Adipocyte (in vitro differentiated cells): ENCODE measurements at regions not wholly inside any gene's neighbourhood (a gene's known extent, or its start where the extent isn't known, plus 50 kb on each side); places are given as distances from the start of the nearest gene placed in this dataset.
"Not testable (repeated sequence)": the region's sequence is repeated elsewhere in the genome, so short reads cannot be mapped to it uniquely, and the experiment has no call there.

Source experiments
- DNase-seq: peaks from one replicate; pipeline ENCODE4 v3.0.0-alpha.2; 2015; ENCODE audit warnings: low read depth
- H3K27me3 ChIP-seq: replicated peaks from 2 replicates; pipeline ENCODE4 v1.7.0; 2013; ENCODE audit warnings: mild to moderate bottlenecking, low read length, moderate library complexity; ENCODE audit not compliant: control insufficient read depth, insufficient read depth
- H3K36me3 ChIP-seq: 2 replicates; pipeline ENCODE4 v1.7.0; 2013; ENCODE audit warnings: low read length, mild to moderate bottlenecking, moderate library complexity; ENCODE audit not compliant: control insufficient read depth, insufficient read depth, severe bottlenecking
- H3K4me1 ChIP-seq: 2 replicates; pipeline ENCODE4 v1.7.0; 2013; ENCODE audit warnings: mild to moderate bottlenecking, low read length, moderate library complexity; ENCODE audit not compliant: control insufficient read depth, insufficient read depth
- H3K4me3 ChIP-seq: 2 replicates; pipeline ENCODE4 v1.7.0; 2013; ENCODE audit warnings: mild to moderate bottlenecking, low read length, moderate library complexity
- H3K9ac ChIP-seq: 2 replicates; pipeline ENCODE4 v1.7.0; 2013; ENCODE audit warnings: mild to moderate bottlenecking, low read length, moderate library complexity
- H3K9me3 ChIP-seq: 2 replicates; pipeline ENCODE4 v1.7.0; 2013; ENCODE audit warnings: mild to moderate bottlenecking, low read length, moderate library complexity; ENCODE audit not compliant: control insufficient read depth

DNA sequence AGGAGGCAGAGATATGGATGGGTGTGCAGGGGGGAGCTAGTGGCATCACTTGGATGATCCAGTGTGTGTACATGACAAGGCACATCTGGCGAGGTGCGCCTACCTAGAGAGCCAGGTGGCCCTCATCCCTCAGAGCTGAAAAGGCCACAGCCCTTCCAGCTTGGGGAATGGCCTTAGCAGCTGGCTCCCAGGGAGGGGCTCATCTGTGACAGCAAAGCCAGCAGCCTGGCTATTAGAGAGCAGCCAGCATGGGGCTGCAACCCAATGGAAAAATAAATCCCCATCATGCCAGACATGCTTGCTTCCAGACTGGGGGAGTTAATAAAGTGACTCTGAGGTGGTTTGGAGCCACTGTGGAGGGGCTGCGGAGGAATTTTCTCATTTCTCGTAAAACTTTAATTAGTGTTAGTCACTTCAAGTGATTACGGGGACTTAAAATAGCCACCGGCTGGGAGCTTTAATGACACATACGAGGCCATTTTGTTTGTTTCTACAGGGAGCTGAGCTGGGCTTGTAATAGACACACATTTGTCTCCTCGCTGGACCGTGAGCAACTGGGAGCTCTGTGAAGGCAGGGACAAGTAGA, 111.2 kb upstream of the ALX4 start:
- no peak for DNase-seq
- Histone ChIP-seq H3K36me3 (no peaks in the 10 kb centered on the region), H3K9ac (no peak overlapping the region), H3K9me3 (peaks cover under 1% of the 10 kb centered on the region), H3K4me1 (peaks cover 5% of the 10 kb centered on the region), H3K27me3 (peaks cover 61% of the 10 kb centered on the region), H3K4me3 (no peak overlapping the region)

DNA sequence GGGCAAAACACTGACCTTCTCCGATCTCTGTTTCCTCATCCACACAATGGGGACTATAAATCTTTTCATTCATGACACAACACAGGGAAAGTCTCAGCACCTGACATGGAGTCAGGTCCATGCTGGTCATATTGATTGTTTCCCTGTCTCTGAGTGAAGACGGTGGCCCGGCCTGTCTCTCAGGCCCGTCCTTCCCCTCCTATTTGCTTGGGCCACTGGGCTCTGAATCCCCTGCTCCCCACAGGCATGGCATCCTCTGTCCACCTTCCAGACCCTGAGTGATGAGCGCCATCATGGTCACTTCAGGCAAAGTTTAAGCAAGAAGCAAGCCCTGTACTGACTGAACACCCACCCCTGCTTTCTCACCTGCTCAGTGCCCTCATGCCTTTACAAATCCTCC, 113.3 kb upstream of the ALX4 start:
- Histone ChIP-seq H3K36me3 (no peaks in the 10 kb centered on the region), H3K9me3 (no peaks in the 10 kb centered on the region), H3K9ac (no peak overlapping the region), H3K4me1 (peaks cover 10% of the 10 kb centered on the region), H3K27me3 (peaks cover 74% of the 10 kb centered on the region), H3K4me3 (no peak overlapping the region)
- no peak for DNase-seq

DNA sequence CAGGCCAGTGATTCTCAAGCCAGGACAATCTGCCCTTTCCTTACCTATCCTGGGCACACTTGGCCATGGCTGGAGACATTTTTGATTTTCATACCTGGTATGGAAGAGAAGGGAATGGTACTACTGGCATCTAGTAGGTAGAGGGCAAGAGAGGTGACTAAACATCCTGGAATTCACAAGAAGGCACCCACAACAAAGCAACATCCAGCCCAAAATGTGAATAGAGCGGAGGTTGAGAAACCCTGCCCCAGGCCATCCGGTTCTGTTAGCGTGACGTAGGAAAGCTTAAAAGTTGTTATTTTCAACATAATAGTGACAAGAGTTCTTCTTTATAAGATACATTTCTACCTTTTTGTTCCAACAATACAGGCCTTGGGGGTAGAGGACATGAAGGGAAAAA, 114.9 kb upstream of the ALX4 start:
- DNase-seq = no peak
- Histone ChIP-seq H3K27me3 (peaks cover 67% of the 10 kb centered on the region), H3K9ac (no peak overlapping the region)

DNA sequence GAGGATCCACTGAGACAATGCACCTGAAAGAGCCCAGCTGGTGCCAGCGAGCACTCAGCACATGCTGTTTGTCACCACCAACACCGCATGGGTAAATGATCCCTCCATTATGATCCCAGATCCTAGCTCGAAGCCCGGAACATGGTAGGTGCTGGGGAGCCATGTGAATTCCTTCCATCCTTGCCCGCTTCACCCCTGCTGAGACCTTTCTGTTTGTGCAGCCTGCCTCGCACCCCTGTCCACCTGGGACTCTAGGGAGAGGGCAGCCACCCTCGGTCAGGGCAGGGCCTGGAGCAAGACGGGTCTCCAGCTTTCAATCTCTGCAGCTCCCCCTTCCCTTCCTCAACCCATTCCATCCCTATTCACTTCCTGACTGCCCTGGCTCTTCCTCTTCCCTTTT, 116.2 kb upstream of the ALX4 start:
- Histone ChIP-seq H3K36me3 (no peaks in the 10 kb centered on the region), H3K4me1 (peaks cover 10% of the 10 kb centered on the region), H3K4me3 (no peak overlapping the region), H3K9me3 (no peaks in the 10 kb centered on the region), H3K27me3 (peaks cover 54% of the 10 kb centered on the region), H3K9ac (no peak overlapping the region)
- DNase-seq = no peak

More for the DNA sequence above, 114.9 kb upstream of the ALX4 start:
- no peaks in the 10 kb centered on the region for H3K9me3 ChIP-seq
- H3K4me3 ChIP-seq = no peak overlapping the region
- no peaks in the 10 kb centered on the region for H3K36me3 ChIP-seq
- H3K4me1 ChIP-seq = peaks cover 10% of the 10 kb centered on the region

DNA sequence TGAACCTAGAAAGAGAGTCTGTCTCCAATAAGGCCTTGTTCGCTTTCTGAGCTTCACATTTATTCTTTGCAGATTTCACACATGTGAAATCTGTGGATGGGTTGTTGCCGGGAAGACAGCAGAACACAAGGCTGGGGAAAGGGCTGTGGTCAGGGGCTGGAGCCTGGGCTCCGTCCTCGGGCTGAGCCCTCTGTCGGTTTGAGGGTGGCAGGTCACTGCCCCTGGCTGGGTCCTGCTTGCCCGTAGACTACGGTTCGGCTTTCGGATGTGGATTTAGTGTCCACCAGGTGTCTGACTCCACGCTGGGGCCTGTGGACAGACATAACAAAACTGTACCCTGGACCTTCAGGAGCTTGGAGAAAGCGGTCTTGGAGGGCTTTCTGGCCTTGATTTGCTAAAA, 117.0 kb upstream of the ALX4 start:
- Histone ChIP-seq H3K4me3 (no peak overlapping the region), H3K4me1 (peaks cover 10% of the 10 kb centered on the region), H3K9ac (no peak overlapping the region), H3K36me3 (no peaks in the 10 kb centered on the region), H3K27me3 (peaks cover 46% of the 10 kb centered on the region), H3K9me3 (peaks cover under 1% of the 10 kb centered on the region)
- no peak for DNase-seq

DNA sequence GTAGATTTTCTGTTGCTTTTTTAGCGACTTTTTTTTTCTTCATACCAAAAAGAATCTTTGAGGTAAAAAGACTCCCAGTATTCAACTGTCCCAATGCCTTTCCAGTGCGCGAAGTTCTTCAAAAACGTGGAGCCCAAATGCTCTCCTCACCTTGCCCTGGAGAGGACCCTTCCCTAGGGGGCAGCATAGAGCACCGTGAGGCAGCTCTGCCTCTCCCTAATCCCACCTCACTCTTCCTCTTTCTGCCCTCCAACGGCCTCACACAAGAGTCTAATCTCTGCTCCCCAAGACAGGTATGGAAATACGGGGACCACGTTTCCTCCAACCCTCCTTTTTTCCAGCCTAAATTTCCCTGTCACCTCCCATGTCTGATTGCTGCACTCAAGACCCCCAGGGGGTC, 117.5 kb upstream of the ALX4 start:
- Histone ChIP-seq H3K36me3 (no peaks in the 10 kb centered on the region), H3K9ac (no peak overlapping the region), H3K9me3 (peaks cover 5% of the 10 kb centered on the region), H3K4me1 (peaks cover 10% of the 10 kb centered on the region), H3K27me3 (peaks cover 49% of the 10 kb centered on the region), H3K4me3 (no peak overlapping the region)
- DNase-seq = no peak

DNA sequence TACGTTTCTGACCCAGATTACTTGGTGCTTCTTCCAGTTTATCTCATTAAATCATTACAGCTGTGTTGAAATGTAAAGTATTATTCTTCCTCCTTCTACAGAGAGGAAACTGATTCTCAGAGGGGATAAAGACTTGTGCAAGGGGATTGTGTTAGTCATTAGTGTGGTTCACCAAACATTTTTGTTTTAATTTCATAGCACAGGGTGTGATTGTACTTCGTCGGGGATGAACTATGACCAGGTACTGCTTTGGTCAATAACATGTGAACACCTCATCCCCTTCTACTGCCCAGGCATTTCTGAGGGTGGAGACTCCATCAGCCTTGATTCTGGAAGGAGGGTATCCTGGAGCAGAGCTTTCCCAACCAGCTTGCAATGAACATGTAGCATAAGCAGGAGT, 120.2 kb upstream of the ALX4 start:
- DNase-seq = no peak
- Histone ChIP-seq H3K4me1 (peaks cover 10% of the 10 kb centered on the region), H3K36me3 (no peaks in the 10 kb centered on the region), H3K9me3 (peaks cover 8% of the 10 kb centered on the region), H3K27me3 (peaks cover 56% of the 10 kb centered on the region), H3K9ac (no peak overlapping the region), H3K4me3 (no peak overlapping the region)

DNA sequence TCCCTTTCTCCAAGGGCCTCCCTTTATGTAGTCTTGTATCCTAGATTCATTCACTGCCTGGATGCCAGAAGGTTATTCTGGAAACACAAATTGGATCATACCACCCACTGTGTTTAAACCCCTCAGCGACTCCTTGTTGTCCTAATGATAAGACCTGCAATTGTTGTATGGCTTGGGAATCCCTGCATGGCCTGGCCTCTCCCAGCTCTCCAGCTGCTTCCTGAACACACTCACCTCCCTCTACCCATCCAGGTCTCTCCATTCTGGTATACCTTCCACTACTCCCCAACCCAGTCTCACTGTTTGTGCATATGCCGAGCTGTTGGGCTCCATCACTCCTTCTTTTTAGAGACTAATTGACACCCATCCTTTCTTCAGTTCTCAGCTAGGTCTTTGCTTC, 124.3 kb upstream of the ALX4 start:
- peaks cover 8% of the 10 kb centered on the region for H3K9me3 ChIP-seq
- H3K4me1 ChIP-seq = no peaks in the 10 kb centered on the region
- H3K36me3 ChIP-seq = no peaks in the 10 kb centered on the region
- peaks cover 51% of the 10 kb centered on the region for H3K27me3 ChIP-seq
- no peak for DNase-seq
- no peak overlapping the region for H3K9ac ChIP-seq
- no peak overlapping the region for H3K4me3 ChIP-seq

DNA sequence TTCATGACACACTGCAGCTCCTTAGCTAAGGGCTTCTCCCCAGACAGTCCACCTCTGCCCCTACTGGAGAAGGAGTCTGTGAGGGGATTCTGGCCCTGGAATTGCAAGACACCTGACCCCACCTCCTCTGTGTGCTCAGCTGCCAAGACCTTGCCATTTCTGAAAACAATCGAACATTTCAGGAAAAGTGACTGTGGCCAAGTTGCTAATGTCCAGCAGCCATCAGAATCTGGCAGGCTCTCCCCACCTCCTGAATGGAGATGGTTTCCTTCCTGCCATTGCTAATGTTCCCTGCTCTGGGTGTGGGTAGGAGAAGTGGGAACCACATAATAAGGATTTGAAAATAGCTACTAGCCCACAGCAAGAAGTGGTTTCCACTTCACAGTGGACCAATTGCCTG, 127.2 kb upstream of the ALX4 start:
- Histone ChIP-seq H3K27me3 (peaks cover 47% of the 10 kb centered on the region), H3K9me3 (peaks cover 17% of the 10 kb centered on the region), H3K4me1 (no peaks in the 10 kb centered on the region), H3K36me3 (no peaks in the 10 kb centered on the region), H3K9ac (no peak overlapping the region), H3K4me3 (no peak overlapping the region)
- no peak for DNase-seq

DNA sequence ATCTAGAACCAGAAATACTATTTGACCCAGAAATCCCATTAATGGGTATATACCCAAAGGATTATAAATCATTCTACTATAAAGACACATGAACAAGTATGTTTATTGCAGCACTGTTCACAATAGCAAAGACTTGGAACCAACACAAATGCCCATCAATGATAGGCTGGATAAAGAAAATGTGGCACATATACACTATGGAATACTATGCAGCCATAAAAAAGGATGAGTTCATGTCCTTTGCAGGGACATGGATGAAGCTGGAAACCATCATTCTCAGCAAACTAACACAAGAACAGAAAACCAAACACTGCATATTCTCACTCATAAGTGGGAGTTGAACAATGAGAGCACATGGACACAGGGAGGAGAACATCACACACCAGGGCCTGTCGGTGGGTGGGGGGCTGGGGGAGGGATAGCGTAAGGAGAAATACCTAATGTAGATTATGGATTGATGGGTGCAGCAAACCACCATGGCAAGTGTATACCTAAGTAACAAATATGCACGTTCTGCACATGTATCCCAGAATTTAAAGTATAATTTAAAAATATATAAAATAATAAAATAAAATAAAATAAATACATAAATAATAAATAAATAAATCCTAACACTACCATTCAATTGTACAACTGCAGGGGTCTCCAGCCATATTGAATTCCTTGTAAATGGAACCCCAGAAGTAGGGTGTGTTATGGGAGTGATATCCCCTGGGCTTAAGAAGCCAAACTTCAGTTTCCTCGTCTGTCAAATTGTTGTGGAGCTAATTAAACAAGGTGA, 122.4 kb upstream of the CD82 start:
- DNase-seq, H3K4me3 ChIP-seq, H3K9ac ChIP-seq, H3K36me3 ChIP-seq, H3K4me1 ChIP-seq: not testable (repeated sequence)
- peaks cover 12% of the 10 kb centered on the region for H3K9me3 ChIP-seq
- peaks cover 31% of the 10 kb centered on the region for H3K27me3 ChIP-seq

DNA sequence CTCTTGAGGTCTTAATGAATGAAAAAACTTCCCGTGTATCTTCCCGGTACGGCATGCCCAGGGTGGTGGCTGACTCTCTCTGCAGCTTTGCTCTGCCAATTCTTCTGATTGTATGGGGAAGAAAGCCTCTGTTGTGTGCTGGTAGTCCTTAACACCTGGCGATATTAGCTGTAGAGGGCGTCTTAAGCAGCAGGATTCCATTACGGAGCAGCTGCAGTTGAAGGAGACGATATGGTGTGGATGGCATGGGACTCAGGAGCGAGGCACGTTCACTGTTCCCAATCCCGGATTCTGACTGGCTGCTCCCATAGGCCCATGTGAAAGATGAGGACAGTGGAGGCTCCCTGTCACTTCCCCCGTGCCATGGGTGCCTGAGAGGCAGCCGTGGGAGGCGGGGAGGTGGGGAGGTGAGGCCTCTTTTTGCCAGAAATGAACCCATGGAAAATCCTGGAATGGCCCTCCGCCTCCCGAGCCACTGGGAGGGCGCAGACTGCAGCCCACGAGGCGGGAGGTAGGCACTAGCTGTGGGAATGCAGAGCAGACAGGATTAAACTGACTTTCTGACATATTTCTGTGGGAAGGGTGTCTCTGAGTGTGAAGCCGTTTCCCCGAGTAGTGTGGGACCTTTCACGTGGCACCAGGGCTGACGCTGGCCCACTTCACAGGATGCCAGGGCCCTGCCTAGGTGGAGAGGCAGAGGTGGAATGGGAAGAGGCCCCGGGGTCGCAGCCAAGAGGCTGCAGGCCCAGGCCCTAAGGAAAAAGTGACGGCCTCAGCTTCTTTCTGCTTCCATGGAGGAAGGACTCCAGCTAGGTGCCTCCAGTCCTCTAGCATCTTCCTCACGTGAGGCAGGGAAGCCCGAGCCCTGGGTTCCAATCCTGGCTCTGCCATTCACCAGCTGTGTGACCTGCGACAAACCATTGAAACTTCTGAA, 121.4 kb upstream of the CD82 start:
- H3K4me1 ChIP-seq = no peaks in the 10 kb centered on the region
- no peak for DNase-seq

More for the DNA sequence above, 121.4 kb upstream of the CD82 start:
- no peak overlapping the region for H3K4me3 ChIP-seq
- H3K27me3 ChIP-seq = peaks cover 38% of the 10 kb centered on the region
- no peaks in the 10 kb centered on the region for H3K36me3 ChIP-seq
- no peak overlapping the region for H3K9ac ChIP-seq
- peaks cover 12% of the 10 kb centered on the region for H3K9me3 ChIP-seq
